Esophagus (tissue), 2 donors: ENCODE measurements at regions not wholly inside any gene's neighbourhood (a gene's known extent, or its start where the extent isn't known, plus 50 kb on each side); places are given as distances from the start of the nearest gene placed in this dataset.

Source experiments
- H3K27ac ChIP-seq, 2 donors: one replicate each; pipeline ENCODE4 v1.5.1; 2013; ENCODE audit warnings: low read depth in 2 of 2, mild to moderate bottlenecking in 2 of 2, inconsistent platforms in 1 of 2, low read length in 1 of 2, moderate library complexity in 1 of 2
- H3K27me3 ChIP-seq, 2 donors: one replicate each; pipeline ENCODE4 v1.6.1; 2013; ENCODE audit warnings: low read length in 2 of 2, control low read depth in 1 of 2, mild to moderate bottlenecking in 1 of 2; ENCODE audit not compliant: insufficient read depth in 2 of 2, control insufficient read depth in 1 of 2
- H3K36me3 ChIP-seq, 2 donors: one replicate each; pipeline ENCODE4 v1.6.1; 2013; ENCODE audit warnings: low read length in 1 of 2; ENCODE audit not compliant: control insufficient read depth in 2 of 2, insufficient read depth in 2 of 2
- H3K4me1 ChIP-seq, 2 donors: one replicate each; pipeline ENCODE4 v1.6.1; 2013; ENCODE audit warnings: low read length in 1 of 2; ENCODE audit not compliant: control insufficient read depth in 2 of 2, insufficient read depth in 2 of 2
- H3K4me3 ChIP-seq, 2 donors: one replicate each; pipeline ENCODE4 v1.5.1; 2013; ENCODE audit warnings: low read length in 2 of 2, mild to moderate bottlenecking in 2 of 2, low read depth in 1 of 2, moderate library complexity in 1 of 2
- H3K9me3 ChIP-seq, 2 donors: one replicate each; pipeline ENCODE4 v1.6.1; 2013; ENCODE audit warnings: mild to moderate bottlenecking in 2 of 2, low read depth in 1 of 2, low read length in 1 of 2, moderate library complexity in 1 of 2; ENCODE audit not compliant: control insufficient read depth in 2 of 2, insufficient read depth in 1 of 2
- WGBS, 2 donors: extraction: QIAGEN DNeasy Blood & Tissue Kit; methylation state at CpG; one replicate each; pipeline ENCODE4 v1.1.7; 2013; 5-methylcytosine and 5-hydroxymethylcytosine counted together
- donor health status: healthy with polysubstance abuse.
- donor health status: Bipolar disorder and iron deficiency.

- no peak overlapping the region for H3K27ac ChIP-seq
- H3K4me1 ChIP-seq: no peaks in the 10 kb centered on the region
- H3K9me3 ChIP-seq: no peaks in the 10 kb centered on the region
- WGBS, 2 donors: 47 to 51% methylated on average over 2 of the region's 2 CpGs
- no peaks in the 10 kb centered on the region for H3K27me3 ChIP-seq
- H3K4me3 ChIP-seq: no peak overlapping the region
- no peaks in the 10 kb centered on the region for H3K36me3 ChIP-seq
These were observed 417.2 kb downstream of the ZBBX start for GRCh38 chr3:166962911-166963310.

- WGBS, 2 donors: 76 to 78% methylated on average over 3 of the region's 3 CpGs
- no peak overlapping the region for H3K4me3 ChIP-seq
- H3K9me3 ChIP-seq: peaks cover 0 to 9% of the 10 kb centered on the region in 2 donors
These were observed 423.0 kb downstream of the ZBBX start for GRCh38 chr3:166957121-166957520.

GRCh38 chr3:166955201-166955939 lies 424.7 kb downstream of the ZBBX start:
- Histone ChIP-seq H3K36me3 (no peaks in the 10 kb centered on the region), H3K27me3 (no peaks in the 10 kb centered on the region), H3K4me1 (no peaks in the 10 kb centered on the region), H3K9me3 (peaks cover 0 to 9% of the 10 kb centered on the region in 2 donors), H3K4me3 (no peak overlapping the region), H3K27ac (no peak overlapping the region)
- 88 to 92% methylated on average over 7 of the region's 7 CpGs for WGBS, 2 donors

More at GRCh38 chr3:166957121-166957520, 423.0 kb downstream of the ZBBX start:
- no peaks in the 10 kb centered on the region for H3K36me3 ChIP-seq
- no peak overlapping the region for H3K27ac ChIP-seq
- H3K27me3 ChIP-seq: no peaks in the 10 kb centered on the region
- H3K4me1 ChIP-seq: no peaks in the 10 kb centered on the region

- no peaks in the 10 kb centered on the region for H3K27me3 ChIP-seq
- WGBS, 2 donors: 87 to 90% methylated on average over 3 of the region's 3 CpGs
- H3K36me3 ChIP-seq: no peaks in the 10 kb centered on the region
- H3K4me3 ChIP-seq: no peak overlapping the region
- no peaks in the 10 kb centered on the region for H3K4me1 ChIP-seq
- H3K27ac ChIP-seq: no peak overlapping the region
- H3K9me3 ChIP-seq: no peaks in the 10 kb centered on the region
These were observed 445.2 kb downstream of the ZBBX start for GRCh38 chr3:166934879-166935278.

GRCh38 chr3:166917437-166917836 lies 462.7 kb downstream of the ZBBX start:
- no peaks in the 10 kb centered on the region for H3K4me1 ChIP-seq
- no peaks in the 10 kb centered on the region for H3K27me3 ChIP-seq
- H3K36me3 ChIP-seq: no peaks in the 10 kb centered on the region
- H3K27ac ChIP-seq: no peak overlapping the region
- H3K9me3 ChIP-seq: peaks cover 4 to 6% of the 10 kb centered on the region in 2 donors
- H3K4me3 ChIP-seq: no peak overlapping the region
- 94 to 96% methylated on average over 1 of the region's 1 CpG for WGBS, 2 donors

GRCh38 chr3:166902374-166902773 lies 477.7 kb downstream of the ZBBX start:
- no peak overlapping the region for H3K4me3 ChIP-seq
- no peaks in the 10 kb centered on the region for H3K36me3 ChIP-seq
- no peak overlapping the region for H3K27ac ChIP-seq

GRCh38 chr3:166900866-166901577 lies 479.1 kb downstream of the ZBBX start:
- 57 to 60% methylated on average over 3 of the region's 3 CpGs for WGBS, 2 donors
- Histone ChIP-seq H3K27ac (no peak overlapping the region), H3K4me3 (no peak overlapping the region), H3K36me3 (no peaks in the 10 kb centered on the region), H3K4me1 (no peaks in the 10 kb centered on the region), H3K9me3 (no peaks in the 10 kb centered on the region), H3K27me3 (no peaks in the 10 kb centered on the region)

More at GRCh38 chr3:166902374-166902773, 477.7 kb downstream of the ZBBX start:
- no peaks in the 10 kb centered on the region for H3K9me3 ChIP-seq
- H3K4me1 ChIP-seq: no peaks in the 10 kb centered on the region
- H3K27me3 ChIP-seq: no peaks in the 10 kb centered on the region

GRCh38 chr3:166897811-166898210 lies 482.3 kb downstream of the ZBBX start:
- H3K4me3 ChIP-seq: no peak overlapping the region
- H3K27me3 ChIP-seq: no peaks in the 10 kb centered on the region
- H3K27ac ChIP-seq: no peak overlapping the region
- no peaks in the 10 kb centered on the region for H3K36me3 ChIP-seq
- H3K4me1 ChIP-seq: no peaks in the 10 kb centered on the region
- WGBS, 2 donors: 58 to 60% methylated on average over 1 of the region's 1 CpG
- no peaks in the 10 kb centered on the region for H3K9me3 ChIP-seq

GRCh38 chr3:166889241-166889640 lies 490.9 kb downstream of the ZBBX start:
- H3K9me3 ChIP-seq: no peaks in the 10 kb centered on the region
- no peak overlapping the region for H3K27ac ChIP-seq
- WGBS, 2 donors: 57 to 70% methylated on average over 2 of the region's 2 CpGs
- no peak overlapping the region for H3K4me3 ChIP-seq
- H3K4me1 ChIP-seq: no peaks in the 10 kb centered on the region
- no peaks in the 10 kb centered on the region for H3K36me3 ChIP-seq
- H3K27me3 ChIP-seq: no peaks in the 10 kb centered on the region

- no peaks in the 10 kb centered on the region for H3K9me3 ChIP-seq
- no peaks in the 10 kb centered on the region for H3K27me3 ChIP-seq
- H3K27ac ChIP-seq: no peak overlapping the region
- no peak overlapping the region for H3K4me3 ChIP-seq
- 86 to 87% methylated on average over 2 of the region's 2 CpGs for WGBS, 2 donors
- no peaks in the 10 kb centered on the region for H3K36me3 ChIP-seq
- H3K4me1 ChIP-seq: no peaks in the 10 kb centered on the region
These were observed 500.4 kb downstream of the ZBBX start for GRCh38 chr3:166879661-166880060.
